HFF-Myc (cell line): ENCODE measurements at regions not wholly inside any gene's neighbourhood (a gene's known extent, or its start where the extent isn't known, plus 50 kb on each side); places are given as distances from the start of the nearest gene placed in this dataset.
"Not testable (repeated sequence)": the region's sequence is repeated elsewhere in the genome, so short reads cannot be mapped to it uniquely, and the experiment has no call there.

Source experiments
- DNase-seq: peaks from one replicate; pipeline ENCODE4 v3.0.0-alpha.2; 2011; ENCODE audit warnings: low read depth; ENCODE audit errors: extremely low read depth
- H3K4me3 ChIP-seq: replicated peaks from 2 replicates; pipeline ENCODE4 v1.5.1; 2011; ENCODE audit warnings: low read depth, mild to moderate bottlenecking, control low read depth, low read length
- TF ChIP-seq, protein P1 (sequence below): IDR thresholded peaks from 2 replicates; pipeline ENCODE4 v1.5.1; 2012; ENCODE audit warnings: mild to moderate bottlenecking, low read depth, low read length, control low read depth; ENCODE audit errors: missing control alignments

DNA sequence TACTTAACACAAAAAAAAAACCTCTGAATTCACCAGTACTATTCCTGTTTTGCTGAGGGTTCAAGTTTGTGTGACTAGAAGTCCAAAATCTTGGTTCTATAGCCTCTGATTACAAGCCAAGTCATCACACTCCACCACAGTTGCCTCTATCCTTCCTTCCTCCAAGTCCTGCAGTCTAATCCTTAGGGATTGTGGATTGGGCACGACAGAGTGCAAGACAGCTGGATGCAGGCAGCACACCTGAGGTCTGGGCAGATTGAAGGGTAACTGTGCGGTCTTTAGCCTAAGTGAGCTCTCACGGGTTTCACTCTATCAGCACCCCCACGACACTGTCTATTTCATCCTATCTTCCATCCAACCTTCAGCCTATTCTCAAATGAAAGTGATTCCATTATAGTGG is 299.4 kb upstream of the ID2 start:
- TF ChIP-seq, protein P1, sequence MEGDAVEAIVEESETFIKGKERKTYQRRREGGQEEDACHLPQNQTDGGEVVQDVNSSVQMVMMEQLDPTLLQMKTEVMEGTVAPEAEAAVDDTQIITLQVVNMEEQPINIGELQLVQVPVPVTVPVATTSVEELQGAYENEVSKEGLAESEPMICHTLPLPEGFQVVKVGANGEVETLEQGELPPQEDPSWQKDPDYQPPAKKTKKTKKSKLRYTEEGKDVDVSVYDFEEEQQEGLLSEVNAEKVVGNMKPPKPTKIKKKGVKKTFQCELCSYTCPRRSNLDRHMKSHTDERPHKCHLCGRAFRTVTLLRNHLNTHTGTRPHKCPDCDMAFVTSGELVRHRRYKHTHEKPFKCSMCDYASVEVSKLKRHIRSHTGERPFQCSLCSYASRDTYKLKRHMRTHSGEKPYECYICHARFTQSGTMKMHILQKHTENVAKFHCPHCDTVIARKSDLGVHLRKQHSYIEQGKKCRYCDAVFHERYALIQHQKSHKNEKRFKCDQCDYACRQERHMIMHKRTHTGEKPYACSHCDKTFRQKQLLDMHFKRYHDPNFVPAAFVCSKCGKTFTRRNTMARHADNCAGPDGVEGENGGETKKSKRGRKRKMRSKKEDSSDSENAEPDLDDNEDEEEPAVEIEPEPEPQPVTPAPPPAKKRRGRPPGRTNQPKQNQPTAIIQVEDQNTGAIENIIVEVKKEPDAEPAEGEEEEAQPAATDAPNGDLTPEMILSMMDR: no peak
- no peak for DNase-seq

DNA sequence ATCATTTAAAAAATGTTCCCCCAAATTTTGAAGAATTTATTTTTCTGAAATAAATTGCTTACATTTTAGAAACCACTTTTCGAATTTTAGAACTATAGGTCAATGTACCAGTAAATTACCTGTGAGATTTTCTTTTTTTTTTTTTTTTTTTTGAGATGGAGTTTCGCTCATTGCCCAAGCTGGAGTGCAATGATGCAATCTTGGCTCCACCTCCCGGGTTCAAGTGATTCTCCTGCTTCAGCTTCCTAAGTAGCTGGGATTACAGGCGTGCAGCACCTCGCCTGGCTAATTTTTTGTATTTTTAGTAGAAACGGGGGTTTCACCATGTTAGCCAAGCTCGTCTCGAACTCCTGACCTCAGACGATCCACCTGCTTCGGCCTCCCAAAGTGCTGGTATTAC is 295.1 kb upstream of the ID2 start:
- H3K4me3 ChIP-seq: not testable (repeated sequence)

More for the DNA sequence above, 299.4 kb upstream of the ID2 start:
- no peak overlapping the region for H3K4me3 ChIP-seq

DNA sequence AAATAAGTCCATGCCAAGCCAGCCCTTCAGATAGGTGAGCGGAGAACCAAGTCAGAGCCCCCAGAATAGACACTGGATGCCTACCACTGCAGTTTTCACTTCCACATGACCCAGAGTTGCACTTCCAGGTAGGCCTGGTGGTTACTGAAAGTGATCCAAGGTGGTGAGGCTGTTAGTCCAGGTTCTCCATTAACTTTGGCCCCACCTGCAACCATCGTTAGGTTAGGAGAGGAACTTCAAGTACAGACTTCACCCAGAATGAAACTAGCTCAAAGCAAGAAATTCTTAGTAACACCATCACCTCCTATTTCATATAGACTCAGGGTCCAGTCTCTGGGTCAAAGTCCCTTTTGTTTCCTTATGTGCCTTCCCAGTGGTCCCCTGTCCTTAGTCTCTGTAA is 293.1 kb upstream of the ID2 start:
- DNase-seq: no peak
- no peak overlapping the region for H3K4me3 ChIP-seq

More for the DNA sequence above, 295.1 kb upstream of the ID2 start:
- DNase-seq: not testable (repeated sequence)

DNA sequence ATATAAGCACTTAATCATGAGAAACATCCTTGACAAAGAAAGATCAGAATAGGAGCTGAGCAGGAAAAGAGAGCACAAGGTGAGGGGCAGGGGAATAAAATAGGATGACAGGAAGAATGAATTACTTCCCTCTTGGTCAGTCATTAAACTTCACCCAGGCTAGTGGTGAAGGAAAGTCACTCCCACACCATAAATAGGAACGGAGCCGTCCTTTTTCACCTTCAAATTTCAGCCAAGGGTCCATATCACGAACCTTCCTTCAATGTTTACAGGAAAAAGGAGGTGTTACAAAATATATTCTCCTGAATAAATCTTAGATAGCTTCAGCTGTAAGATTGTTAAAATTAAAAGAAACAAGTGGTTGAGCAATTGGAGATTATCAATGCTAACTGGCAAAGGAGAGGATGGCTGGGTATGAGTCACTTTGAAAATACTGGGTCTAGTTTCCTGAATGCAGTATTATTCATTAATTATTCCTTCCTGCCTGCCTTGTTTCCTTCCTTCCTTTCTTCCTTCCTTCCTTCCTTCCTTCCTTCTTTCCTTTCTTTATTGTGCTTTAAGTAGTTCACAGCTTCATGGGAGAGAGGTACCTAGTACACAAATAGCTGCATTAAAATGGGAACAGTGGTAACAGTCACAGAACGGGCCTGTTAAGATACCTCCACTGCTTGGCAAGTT is 292.3 kb upstream of the ID2 start:
- no peak for DNase-seq
- TF ChIP-seq, protein P1: no peak
- no peak overlapping the region for H3K4me3 ChIP-seq

More for the DNA sequence above, 293.1 kb upstream of the ID2 start:
- TF ChIP-seq, protein P1: no peak

DNA sequence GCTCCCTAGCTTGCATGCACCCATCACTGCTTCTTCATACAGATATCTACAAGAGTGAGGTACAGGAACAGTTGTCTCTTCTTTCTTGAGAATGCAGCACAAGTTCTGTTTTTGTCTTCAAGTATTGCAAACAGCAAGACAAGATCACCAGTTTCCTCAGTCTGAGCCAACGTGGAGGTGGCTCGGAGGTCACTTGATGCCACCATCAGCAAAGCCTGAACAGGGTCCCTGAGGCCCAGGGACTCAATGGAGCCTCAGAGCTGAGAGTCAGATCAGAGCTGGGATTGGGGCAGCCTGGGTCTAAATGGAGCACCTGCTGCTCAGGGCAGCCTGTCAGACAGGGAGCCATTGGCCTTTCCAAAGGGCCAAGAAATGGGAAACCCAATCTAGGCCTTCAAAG is 290.7 kb upstream of the ID2 start:
- H3K4me3 ChIP-seq: no peak overlapping the region
- TF ChIP-seq, protein P1: no peak

DNA sequence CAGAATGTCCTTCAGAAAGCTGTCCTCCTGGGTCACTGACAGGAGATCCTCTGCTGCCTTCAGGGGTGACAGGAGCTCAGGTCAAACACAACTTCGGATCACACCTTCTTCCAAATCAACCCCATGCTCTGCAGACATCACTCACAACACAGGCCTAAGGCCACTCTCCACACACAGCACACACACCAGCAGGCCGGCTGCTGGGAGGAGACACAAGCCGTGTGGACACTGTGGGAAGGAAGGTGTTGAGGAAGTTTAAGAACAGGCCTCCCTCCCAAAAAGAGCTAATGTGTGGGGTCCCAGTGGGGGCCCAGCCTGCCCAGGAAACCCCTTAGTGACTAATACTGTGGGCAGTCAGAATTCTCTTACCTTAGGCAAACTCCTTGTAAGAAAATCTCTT is 290.3 kb upstream of the ID2 start:
- no peak for DNase-seq

More for the DNA sequence above, 290.7 kb upstream of the ID2 start:
- DNase-seq: no peak

DNA sequence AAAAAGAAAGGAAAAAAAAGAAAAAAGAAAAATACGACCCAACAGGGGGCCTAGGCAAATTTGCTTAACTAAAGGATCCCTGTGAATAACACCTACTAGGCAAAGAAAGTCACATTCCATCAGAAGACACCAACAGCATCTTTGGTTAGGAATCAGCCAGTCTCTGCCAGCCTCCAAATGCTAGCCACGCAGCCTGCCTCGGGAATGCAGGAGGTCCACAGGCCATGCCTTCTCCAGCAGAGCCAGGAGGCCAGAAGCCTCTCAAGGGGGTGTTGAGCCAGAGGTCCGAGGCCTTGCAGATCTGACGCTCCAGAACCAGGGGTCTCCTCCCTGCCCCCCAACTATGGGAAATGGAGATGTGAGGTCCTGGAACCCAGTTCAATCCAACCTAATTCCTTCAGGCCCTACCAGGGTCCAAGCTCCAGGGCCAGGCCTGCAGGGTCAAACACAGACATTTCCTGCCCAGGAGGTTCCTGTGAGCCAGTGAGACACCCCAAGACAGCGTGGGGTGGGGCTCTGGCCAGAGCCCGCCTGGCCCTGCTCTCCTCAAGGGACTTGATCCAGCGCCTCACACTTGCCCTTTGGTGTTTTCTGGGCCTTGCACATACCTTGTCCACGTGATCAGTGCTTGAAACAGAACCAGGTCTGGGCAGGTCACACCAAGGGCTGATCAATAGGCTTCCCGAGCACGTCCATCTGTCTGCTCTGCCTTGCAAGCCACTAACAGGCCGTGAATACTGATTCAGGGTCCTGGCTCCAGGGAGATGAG is 289.6 kb upstream of the ID2 start:
- DNase-seq: no peak
- TF ChIP-seq, protein P1: no peak
- no peak overlapping the region for H3K4me3 ChIP-seq

More for the DNA sequence above, 290.3 kb upstream of the ID2 start:
- H3K4me3 ChIP-seq: no peak overlapping the region
- TF ChIP-seq, protein P1: no peak
